ENCODE measurements at regions not wholly inside any gene's neighbourhood (a gene's known extent, or its start where the extent isn't known, plus 50 kb on each side); places are given as distances from the start of the nearest gene placed in this dataset.
"Not testable (repeated sequence)": the region's sequence is repeated elsewhere in the genome, so short reads cannot be mapped to it uniquely, and the experiment has no call there.

DNA sequence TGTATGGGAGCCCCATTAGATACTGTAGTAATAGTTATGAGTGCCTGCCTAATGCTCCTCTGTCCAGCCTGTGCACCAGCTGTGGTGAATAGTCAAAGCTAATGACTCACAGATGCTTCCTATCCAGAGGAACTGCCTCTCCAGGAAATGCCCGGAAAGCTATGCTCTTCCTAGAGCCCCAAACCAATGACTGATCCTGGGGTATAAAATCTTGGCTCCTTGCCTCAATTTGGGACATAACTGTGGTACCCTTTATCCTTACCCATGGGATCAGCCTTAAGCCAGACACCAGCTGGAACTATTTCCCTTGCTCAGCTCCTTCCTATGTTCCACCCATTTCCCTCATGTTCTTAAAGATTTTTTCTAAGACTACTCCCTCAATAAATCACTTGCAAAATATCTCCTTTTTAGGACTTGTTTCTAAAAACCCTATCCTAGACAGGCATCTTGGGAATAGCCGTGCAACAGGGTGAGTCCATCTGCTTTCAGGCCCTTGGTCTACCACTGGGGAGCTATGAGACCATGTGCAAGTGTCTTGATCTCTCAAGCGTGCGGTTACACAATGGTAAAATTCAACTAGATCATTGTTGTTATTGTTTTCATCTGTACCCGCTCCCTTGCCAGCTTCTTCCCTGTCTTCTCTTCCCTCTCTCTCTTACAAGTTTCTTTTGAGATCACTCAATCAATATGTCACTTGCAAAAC is 283.7 kb downstream of the BTBD3 start:
- DNase-seq (ENCODE audit: low spot score): peak; percentile 18

DNA sequence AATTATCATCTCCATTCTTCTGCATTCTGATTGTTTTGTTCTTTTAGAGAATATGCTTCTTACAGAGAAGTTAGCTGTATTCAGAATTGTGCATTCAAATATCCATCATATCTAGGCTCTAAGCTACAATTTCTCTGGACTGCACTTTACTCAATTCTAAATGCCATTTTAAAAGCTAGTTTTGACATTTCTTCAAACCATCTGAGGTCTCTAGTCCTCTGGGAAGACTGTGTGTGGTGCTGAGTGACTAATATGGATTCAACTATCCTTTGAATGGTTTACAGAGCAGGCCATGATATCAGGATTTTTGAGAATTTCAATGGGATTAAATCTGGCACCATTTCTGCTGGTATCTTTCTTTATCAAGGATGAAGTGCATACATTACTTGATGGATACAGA is 285.7 kb downstream of the BTBD3 start:
- DNase-seq (ENCODE audit: low spot score): no peak

- no peak for DNase-seq (ENCODE audit: low spot score)
These were observed 286.3 kb downstream of the BTBD3 start for GRCh38 chr20:12203981-12204380.

- peak; percentile 17 for DNase-seq (ENCODE audit: low spot score)
These were observed 290.2 kb downstream of the BTBD3 start for GRCh38 chr20:12207875-12208274.

- no peak for DNase-seq (ENCODE audit: low spot score)
These were observed 292.9 kb downstream of the BTBD3 start for GRCh38 chr20:12210591-12210990.

DNA sequence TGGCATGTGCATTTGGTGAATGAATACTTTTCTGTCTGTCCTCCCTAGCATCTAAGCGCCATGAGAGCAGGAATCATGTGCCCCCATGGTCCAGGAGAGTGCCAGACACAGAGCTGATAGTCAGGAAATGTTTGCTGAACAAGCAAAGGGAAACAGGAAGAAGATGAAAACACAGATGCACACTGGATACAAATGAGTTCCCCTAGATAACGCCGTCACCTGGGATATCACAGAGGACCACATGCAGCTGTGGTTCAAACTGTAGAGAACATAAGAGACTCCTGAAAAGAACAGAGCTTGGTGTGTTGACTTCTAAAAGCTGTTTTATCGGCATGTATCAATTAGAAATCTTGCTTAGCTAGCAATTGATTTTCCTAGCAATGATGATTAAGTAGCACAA is 293.7 kb downstream of the BTBD3 start:
- DNase-seq (ENCODE audit: low spot score): no peak

GRCh38 chr20:12217382-12217781 is 299.7 kb downstream of the BTBD3 start:
- no peak for DNase-seq (ENCODE audit: low spot score)

DNA sequence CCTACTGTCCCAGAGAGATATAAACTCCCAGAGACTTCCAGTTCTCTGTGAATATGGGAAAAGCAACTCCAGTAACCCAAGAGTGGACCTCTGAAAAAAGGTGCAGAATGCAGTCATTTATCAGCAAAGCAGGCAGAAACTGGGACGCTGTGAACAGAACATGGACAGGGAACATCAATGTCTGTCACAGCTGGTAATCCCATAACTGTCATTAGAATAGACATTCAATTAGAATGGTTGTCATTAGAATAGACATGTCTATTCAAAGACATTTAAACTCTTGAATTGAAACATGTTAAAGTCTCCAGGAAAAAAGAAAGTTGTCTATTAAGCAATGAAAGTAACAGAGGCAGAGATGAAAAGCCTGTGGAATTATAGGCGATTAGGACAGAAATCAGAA is 302.1 kb downstream of the BTBD3 start:
- DNase-seq (ENCODE audit: low spot score): no peak

DNA sequence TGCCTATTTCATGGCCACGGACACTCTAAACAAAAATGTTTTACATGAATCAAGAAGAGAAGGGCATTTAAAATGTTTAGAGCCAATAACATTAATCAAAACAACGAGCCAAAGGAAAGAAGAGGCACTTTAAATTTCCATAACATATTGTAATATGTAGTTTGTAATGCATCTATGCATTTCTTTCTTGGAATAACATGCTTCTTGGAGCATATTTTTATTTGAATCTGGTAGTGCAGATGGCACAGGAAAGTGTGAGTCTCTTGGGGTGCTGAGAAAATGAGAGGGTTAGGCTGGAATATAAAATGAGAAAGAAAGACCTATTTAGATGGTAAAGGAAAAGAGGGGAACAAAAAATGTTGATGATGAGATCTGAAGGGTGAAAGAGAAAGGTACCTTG is 305.4 kb downstream of the BTBD3 start:
- DNase-seq (ENCODE audit: low spot score): no peak

DNA sequence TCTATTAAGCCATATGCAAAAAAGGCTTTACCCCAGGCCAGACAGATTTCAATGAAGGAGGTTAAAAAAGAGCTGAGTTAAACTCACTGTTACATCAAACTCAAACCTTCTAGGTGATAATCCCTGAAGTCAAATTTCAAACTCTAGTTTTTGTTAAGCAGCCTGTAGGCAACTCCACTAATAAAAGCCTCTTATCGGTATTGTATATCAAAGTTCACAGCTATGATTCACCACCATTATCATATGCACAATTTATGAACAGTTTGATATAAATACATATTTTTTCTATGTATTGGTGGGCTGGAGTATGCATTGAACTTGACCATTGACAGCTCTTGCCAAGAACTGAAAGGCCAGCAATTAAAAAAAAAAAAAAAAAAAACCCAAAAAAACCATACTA is 308.2 kb downstream of the BTBD3 start:
- DNase-seq (ENCODE audit: low spot score): no peak

- no peak for DNase-seq (ENCODE audit: low spot score)
These were observed 312.2 kb downstream of the BTBD3 start for GRCh38 chr20:12229891-12230290.

DNA sequence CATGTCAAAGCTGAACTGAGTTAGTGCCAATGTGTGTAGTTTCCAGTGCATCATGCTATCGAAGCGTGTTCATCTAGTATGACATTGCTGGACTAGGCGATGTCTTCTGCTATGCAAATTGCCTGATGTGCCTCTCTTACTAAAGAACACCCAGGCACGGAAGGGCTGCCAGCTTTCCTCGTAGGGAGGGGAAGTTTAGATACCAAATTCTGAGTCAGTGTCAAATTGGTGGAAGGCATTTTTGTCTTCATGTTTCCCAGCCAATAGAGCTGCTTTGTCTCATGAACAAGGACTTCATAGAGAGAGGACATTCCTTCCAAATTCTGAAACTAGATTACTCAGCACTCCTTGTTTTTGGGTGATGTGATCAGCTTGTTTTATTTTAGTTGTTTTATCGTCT is 320.1 kb downstream of the BTBD3 start:
- DNase-seq (ENCODE audit: low spot score): no peak

GRCh38 chr20:12241065-12241464 is 323.4 kb downstream of the BTBD3 start:
- DNase-seq (ENCODE audit: low spot score): no peak

DNA sequence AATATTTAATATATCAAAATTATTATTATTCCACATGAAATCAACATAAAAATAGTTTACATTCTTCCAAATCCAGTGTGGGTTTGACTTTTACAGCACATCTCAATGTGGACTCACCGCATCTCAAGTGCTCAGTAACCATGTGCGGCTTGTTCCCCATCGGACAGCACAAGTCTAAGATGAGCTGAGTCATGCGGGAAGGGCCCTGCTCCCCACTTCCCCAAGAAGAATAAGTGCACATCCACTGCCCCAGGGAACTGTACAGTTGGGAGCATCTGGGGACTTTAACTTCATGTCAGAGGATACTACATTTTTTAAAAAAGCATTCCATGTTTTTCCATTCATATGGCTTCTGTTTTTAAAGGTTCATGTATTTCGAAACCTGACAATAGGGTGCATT is 325.6 kb downstream of the BTBD3 start:
- no peak for DNase-seq (ENCODE audit: low spot score)

DNA sequence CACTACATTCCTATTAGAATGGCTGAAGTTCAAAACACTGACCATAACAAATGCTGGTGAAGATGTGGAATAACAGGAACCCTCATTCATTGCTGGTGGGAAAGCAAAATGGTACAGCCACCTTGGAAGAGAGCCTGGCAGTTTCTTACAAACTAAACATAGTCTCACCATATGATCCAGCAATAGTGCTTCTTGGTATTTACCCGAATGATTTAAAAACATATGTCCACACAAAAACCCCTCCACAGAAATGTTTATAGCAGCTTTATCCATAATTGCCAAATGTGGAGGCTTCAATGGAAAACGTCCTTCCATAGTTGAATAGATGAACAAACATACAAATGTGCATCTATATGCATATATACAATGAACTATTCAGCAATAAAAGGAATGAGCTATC is 330.8 kb downstream of the BTBD3 start:
- DNase-seq (ENCODE audit: low spot score): no peak

DNA sequence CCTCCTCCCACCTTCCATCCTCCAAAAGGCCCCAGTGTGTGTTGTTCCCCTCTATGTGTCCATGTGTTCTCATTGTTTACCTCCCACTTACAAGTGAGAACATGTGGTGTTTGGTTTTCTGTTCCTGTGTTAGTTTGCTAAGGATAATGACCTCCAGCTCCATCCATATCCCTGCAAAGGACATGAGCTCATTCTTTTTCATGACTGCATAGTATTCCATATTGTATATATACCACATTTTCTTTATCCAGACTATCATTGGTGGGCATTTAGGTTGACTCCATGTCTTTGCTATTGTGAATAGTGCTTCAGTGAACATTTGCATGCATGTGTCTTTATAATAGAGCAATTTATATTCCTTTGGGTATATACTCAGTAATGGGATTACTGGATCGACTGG is 333.0 kb downstream of the BTBD3 start:
- DNase-seq (ENCODE audit: low spot score): not testable (repeated sequence)

GRCh38 chr20:12252793-12253192 is 335.1 kb downstream of the BTBD3 start:
- DNase-seq (ENCODE audit: low spot score): no peak

DNA sequence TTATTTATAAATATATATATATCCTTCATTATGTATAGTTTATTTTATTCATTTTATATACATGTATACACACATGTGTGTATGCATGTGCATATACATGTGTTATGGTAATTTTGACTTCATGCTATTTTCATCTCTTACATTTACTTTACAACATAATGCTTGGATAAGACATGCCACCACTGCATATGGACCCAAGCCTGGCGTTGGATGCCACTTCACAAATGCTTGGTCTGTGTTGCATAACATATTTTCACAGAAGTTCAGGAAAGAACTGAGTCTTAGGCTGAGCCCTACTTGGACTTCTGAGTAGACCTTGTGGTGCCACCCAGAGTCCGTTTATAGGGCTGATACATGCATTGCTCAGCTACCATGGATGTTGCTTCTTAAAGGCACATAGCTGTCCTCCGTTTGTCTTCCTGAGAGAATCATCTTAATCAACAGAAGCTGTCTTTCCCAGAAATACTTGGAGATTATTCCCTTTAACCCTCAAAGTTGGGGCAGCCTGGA is 337.8 kb downstream of the BTBD3 start:
- DNase-seq (ENCODE audit: low spot score): no peak

GRCh38 chr20:12256806-12257205 is 339.1 kb downstream of the BTBD3 start:
- DNase-seq (ENCODE audit: low spot score): no peak

- DNase-seq (ENCODE audit: low spot score): no peak
These were observed 345.1 kb downstream of the BTBD3 start for GRCh38 chr20:12262747-12263146.

DNA sequence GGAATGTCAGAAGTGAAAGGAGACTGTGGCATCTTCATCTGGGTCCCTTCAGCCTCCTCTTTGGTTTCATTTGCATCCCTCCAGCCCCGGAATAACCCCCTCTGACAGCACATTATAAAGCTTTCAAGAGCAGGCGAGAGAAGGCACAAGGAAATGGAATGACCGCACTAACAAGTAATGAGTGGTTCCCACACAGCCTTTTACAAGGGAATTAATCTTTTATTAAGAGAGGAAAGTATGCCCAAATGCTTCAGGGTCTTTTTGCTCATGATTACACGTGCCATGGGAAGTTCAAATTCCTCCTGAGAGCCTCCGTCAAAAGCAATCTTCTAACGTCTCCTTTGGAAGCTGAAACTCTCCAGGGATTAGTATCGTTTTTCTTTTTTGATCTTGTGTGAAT is 347.0 kb downstream of the BTBD3 start:
- no peak for DNase-seq (ENCODE audit: low spot score)

GRCh38 chr20:12265662-12266061 is 348.0 kb downstream of the BTBD3 start:
- no peak for DNase-seq (ENCODE audit: low spot score)

DNA sequence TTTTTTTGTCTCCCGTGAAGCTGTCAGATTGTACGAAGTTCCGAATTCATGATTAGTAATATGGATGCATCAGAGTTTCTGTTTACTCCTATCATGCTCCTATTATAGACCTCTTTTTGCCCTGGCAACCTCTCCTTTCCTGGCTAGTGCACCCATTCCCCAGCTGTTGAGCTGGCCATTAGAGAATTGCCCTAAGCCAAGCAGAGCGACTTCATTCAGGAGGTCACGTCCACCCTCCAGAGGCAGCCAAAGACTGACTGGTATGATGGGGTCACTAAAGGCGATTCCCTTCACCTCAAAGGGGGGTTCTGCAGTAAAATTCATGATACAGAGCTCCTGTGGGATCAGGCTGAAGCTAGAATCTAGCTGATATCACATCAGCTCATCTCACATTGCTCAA is 351.9 kb downstream of the BTBD3 start:
- DNase-seq (ENCODE audit: low spot score): no peak

GRCh38 chr20:12270863-12271262 is 353.2 kb downstream of the BTBD3 start:
- no peak for DNase-seq (ENCODE audit: low spot score)

Data from SW480 (cell line).